ENCODE measurements at regions not wholly inside any gene's neighbourhood (a gene's known extent, or its start where the extent isn't known, plus 50 kb on each side); places are given as distances from the start of the nearest gene placed in this dataset.

DNA sequence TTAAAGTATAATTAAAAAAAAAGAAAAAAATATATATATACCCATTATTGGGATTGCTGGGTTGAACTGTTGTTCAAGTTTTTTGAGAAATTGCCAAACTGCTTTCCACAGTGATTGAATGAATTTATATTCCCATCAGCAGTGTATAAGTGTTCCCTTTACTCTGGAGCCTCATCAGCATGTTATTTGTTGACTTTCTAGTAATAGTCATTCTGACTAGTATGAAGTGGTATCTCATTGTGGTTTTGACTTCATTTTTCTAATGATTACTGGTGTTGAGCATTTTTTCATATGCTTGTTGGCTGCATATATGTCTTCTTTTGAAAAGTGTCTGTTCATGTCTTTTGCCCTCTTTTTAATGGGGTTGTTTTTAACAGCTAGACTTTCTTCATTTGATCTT lies 1260.8 kb upstream of the GJE1 start:
- Histone ChIP-seq H3K4me3 (no peak overlapping the region), H3K4me1 (0 out of 2 replicates have a peak, but pooled peaks cover 2% of the 10 kb centered on the region), H3K9me3 (no peaks in the 10 kb centered on the region), H3K36me3 (replicated peaks) (no peaks in the 10 kb centered on the region), H3K27me3 (ENCODE audit: low read depth) (no peaks in the 10 kb centered on the region)
- in situ Hi-C loops (cut with MboI; ENCODE audit: low sequenced_read_pairs) = no loop called here
- DNase-seq (ENCODE audit: low spot score in 2 of 2) = no peak

DNA sequence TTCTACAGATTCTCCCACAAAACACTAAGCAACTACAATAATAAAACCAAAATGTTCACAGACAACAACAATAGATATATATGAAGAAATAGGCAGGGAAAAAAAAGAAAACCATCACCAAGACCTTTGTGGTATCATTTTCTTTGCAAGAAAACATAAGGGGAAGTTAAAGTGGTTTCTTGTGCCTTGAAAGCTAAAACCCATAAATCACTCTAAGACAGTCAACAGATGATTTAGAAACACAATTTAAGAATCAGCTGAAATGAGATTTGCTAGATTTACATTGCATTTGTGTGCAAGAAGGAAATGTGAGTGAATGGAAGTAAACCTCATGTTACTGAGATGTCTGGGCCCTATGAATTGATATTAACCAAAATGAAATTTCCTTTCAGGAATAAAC lies 1265.4 kb upstream of the GJE1 start:
- no peak overlapping the region for H3K4me3 ChIP-seq
- no peak for DNase-seq (ENCODE audit: low spot score in 2 of 2)
- in situ Hi-C loops (cut with MboI; ENCODE audit: low sequenced_read_pairs) = no loop called here
- H3K9me3 ChIP-seq = no peaks in the 10 kb centered on the region
- no peaks in the 10 kb centered on the region for H3K27me3 ChIP-seq (ENCODE audit: low read depth)
- H3K4me1 ChIP-seq = no peaks in the 10 kb centered on the region
- no peaks in the 10 kb centered on the region for H3K36me3 ChIP-seq (replicated peaks)

DNA sequence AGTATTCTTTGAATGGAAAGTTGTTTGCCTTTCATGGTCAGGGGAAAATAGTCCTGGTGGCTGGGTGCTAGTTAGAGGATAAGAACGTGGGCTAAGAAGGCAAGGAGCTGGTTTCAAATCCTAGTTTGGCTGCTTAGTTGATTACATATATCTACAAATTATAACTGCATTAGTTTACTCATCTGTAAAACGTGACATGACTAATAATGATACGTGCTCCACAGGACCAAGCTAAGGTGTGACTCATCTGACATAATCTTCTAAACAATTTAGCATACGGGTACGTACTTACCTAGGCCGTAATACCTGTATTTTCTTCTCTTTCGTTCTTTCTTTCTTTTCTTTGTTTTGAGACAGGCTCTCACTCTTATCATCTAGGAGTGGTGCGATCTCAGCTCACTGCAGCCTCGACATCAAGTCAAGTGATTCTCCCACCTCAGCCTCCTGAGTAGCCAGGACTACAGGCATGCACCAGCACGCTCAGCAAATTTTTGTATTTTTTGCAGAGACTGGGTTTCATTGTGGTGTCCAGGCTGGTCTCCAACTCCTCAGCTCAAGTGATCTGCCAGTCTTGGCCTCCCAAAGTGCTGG lies 1274.2 kb upstream of the GJE1 start:
- Histone ChIP-seq H3K27me3 (ENCODE audit: low read depth) (no peaks in the 10 kb centered on the region), H3K36me3 (replicated peaks) (no peaks in the 10 kb centered on the region), H3K4me1 (no peaks in the 10 kb centered on the region), H3K9me3 (no peaks in the 10 kb centered on the region), H3K4me3 (no peak overlapping the region)
- no peak for DNase-seq (ENCODE audit: low spot score in 2 of 2)
- in situ Hi-C loops (cut with MboI; ENCODE audit: low sequenced_read_pairs) = no loop called here

DNA sequence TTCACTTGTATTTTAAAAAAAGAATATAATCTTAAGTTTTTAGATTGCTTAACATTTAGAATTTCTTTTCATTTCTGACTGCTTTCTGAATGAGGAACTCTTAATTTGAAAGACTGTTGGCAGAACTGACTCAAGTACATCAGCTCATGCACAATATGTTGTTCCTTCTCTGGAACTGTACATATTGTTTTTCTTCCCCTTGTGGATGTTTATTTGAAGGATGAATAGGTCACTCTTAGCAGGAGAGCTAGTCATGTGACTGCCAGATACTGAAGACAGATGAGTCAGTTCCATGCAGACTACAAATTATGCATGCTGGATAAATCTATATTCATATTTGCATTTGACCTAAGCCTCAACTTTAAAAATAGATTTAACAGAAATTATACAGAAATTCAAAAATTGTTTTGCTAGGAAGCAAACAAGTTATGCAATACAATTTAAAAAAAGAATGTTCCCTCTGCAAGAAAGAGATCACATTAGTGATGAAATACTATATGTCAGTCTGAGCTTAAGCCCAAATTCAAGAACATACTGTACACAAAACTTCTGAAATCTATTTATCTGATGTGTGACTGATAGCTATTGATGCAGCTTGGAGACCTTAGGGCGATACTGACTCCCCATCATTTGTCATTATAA lies 1274.9 kb upstream of the GJE1 start:
- no peaks in the 10 kb centered on the region for H3K27me3 ChIP-seq (ENCODE audit: low read depth)
- no peaks in the 10 kb centered on the region for H3K36me3 ChIP-seq (replicated peaks)
- no peaks in the 10 kb centered on the region for H3K9me3 ChIP-seq
- no peak overlapping the region for H3K4me3 ChIP-seq
- DNase-seq (ENCODE audit: low spot score in 2 of 2) = no peak
- H3K4me1 ChIP-seq = no peaks in the 10 kb centered on the region
- in situ Hi-C loops (cut with MboI; ENCODE audit: low sequenced_read_pairs) = no loop called here

DNA sequence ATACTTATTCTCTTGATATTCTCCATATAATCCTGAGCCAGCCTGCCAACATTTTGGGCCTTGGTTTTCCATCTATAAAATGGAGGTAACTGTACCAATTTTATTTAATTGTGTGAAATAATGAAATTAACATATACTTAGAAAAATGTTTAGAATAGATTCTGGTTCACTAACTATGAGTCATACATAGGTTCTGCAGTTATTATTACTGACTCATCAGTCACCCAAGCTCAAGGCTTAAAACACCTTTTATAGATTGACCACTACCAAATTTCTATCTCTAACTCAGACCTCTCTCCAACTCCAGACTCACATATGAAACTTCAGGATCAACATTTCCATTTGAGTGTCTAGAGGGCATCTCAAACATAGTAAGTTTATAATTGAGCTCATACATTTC lies 1277.2 kb upstream of the GJE1 start:
- H3K27me3 ChIP-seq (ENCODE audit: low read depth) = no peaks in the 10 kb centered on the region
- no peaks in the 10 kb centered on the region for H3K36me3 ChIP-seq (replicated peaks)
- no peaks in the 10 kb centered on the region for H3K4me1 ChIP-seq
- in situ Hi-C loops (cut with MboI; ENCODE audit: low sequenced_read_pairs) = no loop called here
- H3K9me3 ChIP-seq = no peaks in the 10 kb centered on the region
- no peak overlapping the region for H3K4me3 ChIP-seq
- DNase-seq (ENCODE audit: low spot score in 2 of 2) = no peak

DNA sequence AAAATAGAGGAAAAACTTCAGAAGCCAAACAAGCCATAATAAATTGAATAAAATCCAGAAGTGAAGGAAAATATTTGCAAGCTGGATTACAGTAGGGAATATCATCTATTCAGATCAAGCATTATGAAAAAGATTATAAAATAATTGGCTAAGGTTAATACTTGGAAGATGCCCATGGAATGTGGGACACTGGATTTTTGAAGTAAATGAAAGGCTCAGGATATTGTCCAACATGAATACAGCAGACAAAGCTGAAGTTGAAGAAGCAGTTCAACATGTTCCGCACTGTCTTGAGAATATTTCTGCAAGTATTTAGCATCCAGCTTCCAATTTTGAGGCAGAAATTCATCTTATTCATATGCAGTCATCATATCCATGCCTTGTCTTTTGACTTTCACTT lies 1278.4 kb upstream of the GJE1 start:
- no peak overlapping the region for H3K4me3 ChIP-seq
- no peaks in the 10 kb centered on the region for H3K9me3 ChIP-seq
- in situ Hi-C loops (cut with MboI; ENCODE audit: low sequenced_read_pairs) = no loop called here
- no peaks in the 10 kb centered on the region for H3K4me1 ChIP-seq
- no peak for DNase-seq (ENCODE audit: low spot score in 2 of 2)
- no peaks in the 10 kb centered on the region for H3K27me3 ChIP-seq (ENCODE audit: low read depth)
- H3K36me3 ChIP-seq (replicated peaks) = no peaks in the 10 kb centered on the region

DNA sequence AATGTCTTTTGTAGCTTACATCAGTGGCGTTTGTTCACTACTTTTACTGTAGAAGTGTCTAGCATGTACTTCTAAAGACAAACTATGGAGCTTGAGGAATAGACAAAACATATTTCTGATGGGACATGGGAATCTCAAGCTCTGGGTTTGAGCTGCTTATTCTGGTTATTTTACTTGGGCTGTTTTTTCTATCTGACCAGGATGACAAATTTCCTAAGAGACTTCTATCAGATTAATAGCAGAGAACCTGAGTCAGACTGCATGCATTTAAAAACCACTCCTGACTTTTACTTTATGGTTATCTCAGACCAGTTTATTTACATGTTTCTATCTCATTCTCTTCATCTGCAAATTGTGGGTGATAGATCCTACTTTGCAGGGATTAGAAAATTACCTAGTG lies 1282.3 kb upstream of the GJE1 start:
- no peak for DNase-seq (ENCODE audit: low spot score in 2 of 2)
- H3K4me3 ChIP-seq = no peak overlapping the region
- H3K4me1 ChIP-seq = no peaks in the 10 kb centered on the region
- no peaks in the 10 kb centered on the region for H3K27me3 ChIP-seq (ENCODE audit: low read depth)
- in situ Hi-C loops (cut with MboI; ENCODE audit: low sequenced_read_pairs) = no loop called here
- H3K9me3 ChIP-seq = no peaks in the 10 kb centered on the region
- 0 out of 2 replicates have a peak, but pooled peaks cover 4% of the 10 kb centered on the region for H3K36me3 ChIP-seq (replicated peaks)

DNA sequence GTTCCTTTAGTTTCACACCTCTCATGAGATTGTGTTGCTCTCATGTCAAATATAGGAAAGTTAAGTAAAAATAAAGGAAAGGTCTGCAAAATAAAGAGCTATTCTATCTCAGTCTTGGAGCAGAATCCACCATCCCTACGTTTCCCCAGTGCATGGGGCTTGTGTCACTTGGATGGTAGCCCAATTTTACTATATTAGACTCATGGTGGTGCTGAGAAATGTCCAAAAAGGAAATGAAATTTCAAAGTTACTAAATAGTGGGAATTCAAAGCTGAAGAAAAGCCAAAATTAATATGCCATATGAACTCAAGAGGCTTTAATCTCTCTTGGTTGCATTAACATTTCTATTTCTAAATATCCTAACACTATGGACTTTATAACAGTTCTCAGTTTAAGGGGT lies 1283.3 kb upstream of the GJE1 start:
- in situ Hi-C loops (cut with MboI; ENCODE audit: low sequenced_read_pairs) = no loop called here
- no peaks in the 10 kb centered on the region for H3K4me1 ChIP-seq
- no peak overlapping the region for H3K4me3 ChIP-seq
- no peak for DNase-seq (ENCODE audit: low spot score in 2 of 2)
- no peaks in the 10 kb centered on the region for H3K9me3 ChIP-seq
- no peaks in the 10 kb centered on the region for H3K27me3 ChIP-seq (ENCODE audit: low read depth)
- H3K36me3 ChIP-seq (replicated peaks) = 0 out of 2 replicates have a peak, but pooled peaks cover 4% of the 10 kb centered on the region

DNA sequence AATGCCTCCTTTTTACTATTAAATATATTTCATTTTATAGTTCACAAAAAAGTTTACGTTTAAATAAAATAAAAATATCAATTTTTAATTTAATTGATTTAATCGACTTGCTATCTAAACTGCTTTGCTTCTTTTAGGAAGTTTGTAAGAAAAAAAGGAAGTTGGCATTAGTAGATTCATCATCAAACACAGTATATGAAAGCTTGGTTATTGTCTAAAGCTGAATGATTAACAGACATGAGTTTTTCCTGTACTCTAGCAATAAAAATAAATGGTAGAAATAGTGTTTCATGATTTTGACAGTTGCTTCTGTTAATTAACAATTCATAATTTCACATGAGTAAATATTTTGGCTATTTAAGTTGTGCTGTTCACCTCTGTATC lies 1285.5 kb upstream of the GJE1 start:
- Histone ChIP-seq H3K4me1 (no peaks in the 10 kb centered on the region), H3K4me3 (no peak overlapping the region), H3K36me3 (replicated peaks) (0 out of 2 replicates have a peak, but pooled peaks cover 4% of the 10 kb centered on the region), H3K27me3 (ENCODE audit: low read depth) (no peaks in the 10 kb centered on the region), H3K9me3 (no peaks in the 10 kb centered on the region)
- no peak for DNase-seq (ENCODE audit: low spot score in 2 of 2)
- in situ Hi-C loops (cut with MboI; ENCODE audit: low sequenced_read_pairs) = no loop called here

DNA sequence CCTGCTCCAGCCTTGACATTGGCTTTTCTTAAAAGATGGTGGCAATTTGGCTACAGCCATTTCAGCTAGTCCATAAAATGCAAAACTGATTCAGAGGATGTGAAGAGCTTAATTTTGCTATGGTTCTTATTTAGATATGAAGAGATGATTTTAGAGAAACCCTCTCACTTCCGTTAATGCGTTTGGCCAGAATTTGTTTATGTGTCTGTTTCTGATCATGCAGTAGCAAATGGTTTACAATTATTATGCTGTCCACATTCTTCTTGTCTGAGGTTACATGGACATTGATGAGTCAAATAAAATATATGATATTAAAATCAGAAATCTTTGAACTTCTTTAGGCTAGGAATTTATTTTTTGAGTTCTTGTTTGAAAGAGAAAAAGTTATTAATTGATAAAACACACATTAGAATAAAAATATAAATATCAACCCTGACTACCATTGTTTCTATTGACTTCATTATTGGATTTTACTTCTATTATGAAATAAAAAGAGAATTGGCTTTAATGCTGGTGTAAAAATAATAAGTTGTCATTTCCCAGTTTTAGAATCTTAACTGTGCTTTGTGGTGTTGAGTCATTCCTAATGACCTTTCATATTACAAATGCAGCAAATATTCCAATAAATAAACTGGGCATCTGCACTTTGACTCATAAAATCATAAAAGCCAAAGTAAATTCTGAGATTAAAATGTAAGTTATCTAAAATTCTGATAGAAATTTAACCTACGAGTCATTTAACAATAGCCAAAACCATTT lies 1286.0 kb upstream of the GJE1 start:
- no peak for DNase-seq (ENCODE audit: low spot score in 2 of 2)
- Histone ChIP-seq H3K27me3 (ENCODE audit: low read depth) (no peaks in the 10 kb centered on the region), H3K4me3 (no peak overlapping the region), H3K4me1 (no peaks in the 10 kb centered on the region), H3K9me3 (no peaks in the 10 kb centered on the region), H3K36me3 (replicated peaks) (0 out of 2 replicates have a peak, but pooled peaks cover 4% of the 10 kb centered on the region)
- in situ Hi-C loops (cut with MboI; ENCODE audit: low sequenced_read_pairs) = no loop called here

DNA sequence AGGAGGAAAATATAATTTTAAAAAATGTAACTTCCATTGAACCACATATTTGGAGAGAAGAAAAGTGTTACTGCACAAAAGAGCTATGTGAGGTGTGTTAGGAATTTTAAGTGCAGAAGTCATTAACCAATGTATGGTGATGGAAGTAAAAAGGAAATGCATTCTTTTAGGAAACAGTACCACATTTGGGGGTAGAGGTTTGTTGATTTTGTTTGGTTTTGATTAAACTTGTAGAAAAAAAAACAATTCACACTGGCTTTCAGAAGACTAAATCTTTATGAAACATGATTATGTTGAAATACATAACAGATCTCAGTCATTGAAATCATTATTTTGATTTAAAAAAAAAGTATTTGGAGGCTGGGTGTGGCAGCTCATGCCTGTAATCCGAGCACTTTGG lies 1287.0 kb upstream of the GJE1 start:
- Histone ChIP-seq H3K4me1 (no peaks in the 10 kb centered on the region), H3K27me3 (ENCODE audit: low read depth) (no peaks in the 10 kb centered on the region; the same call in 1 of the 2 replicates), H3K4me3 (no peak overlapping the region), H3K36me3 (replicated peaks) (0 out of 2 replicates have a peak, but pooled peaks cover 4% of the 10 kb centered on the region), H3K9me3 (no peaks in the 10 kb centered on the region)
- DNase-seq (ENCODE audit: low spot score in 2 of 2) = no peak
- in situ Hi-C loops (cut with MboI; ENCODE audit: low sequenced_read_pairs) = no loop called here

DNA sequence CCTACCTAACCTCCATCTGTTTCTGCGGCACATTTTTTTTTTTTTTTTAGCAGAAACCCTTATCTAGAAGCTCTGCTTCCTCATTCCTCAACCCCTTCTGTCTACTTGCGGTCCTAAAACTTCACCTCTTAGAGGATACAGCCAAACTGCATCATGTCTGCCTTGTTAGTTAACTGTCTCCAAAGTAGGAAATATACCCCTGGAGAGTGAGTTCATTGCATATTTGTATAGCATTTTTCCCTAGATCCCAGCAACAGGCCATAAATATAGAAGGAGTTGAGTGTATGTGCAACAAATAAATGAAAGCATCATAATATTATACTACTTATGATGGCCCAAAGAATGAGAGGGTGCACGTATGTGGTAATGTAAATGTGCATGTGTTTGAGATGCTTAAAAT lies 1288.6 kb upstream of the GJE1 start:
- no peaks in the 10 kb centered on the region; the same call in 1 of the 2 replicates for H3K27me3 ChIP-seq (ENCODE audit: low read depth)
- no peak overlapping the region for H3K4me3 ChIP-seq
- 0 out of 2 replicates have a peak, but pooled peaks cover 4% of the 10 kb centered on the region for H3K36me3 ChIP-seq (replicated peaks)
- no peaks in the 10 kb centered on the region for H3K9me3 ChIP-seq
- H3K4me1 ChIP-seq = no peaks in the 10 kb centered on the region
- no peak for DNase-seq (ENCODE audit: low spot score in 2 of 2)
- in situ Hi-C loops (cut with MboI; ENCODE audit: low sequenced_read_pairs) = no loop called here

DNA sequence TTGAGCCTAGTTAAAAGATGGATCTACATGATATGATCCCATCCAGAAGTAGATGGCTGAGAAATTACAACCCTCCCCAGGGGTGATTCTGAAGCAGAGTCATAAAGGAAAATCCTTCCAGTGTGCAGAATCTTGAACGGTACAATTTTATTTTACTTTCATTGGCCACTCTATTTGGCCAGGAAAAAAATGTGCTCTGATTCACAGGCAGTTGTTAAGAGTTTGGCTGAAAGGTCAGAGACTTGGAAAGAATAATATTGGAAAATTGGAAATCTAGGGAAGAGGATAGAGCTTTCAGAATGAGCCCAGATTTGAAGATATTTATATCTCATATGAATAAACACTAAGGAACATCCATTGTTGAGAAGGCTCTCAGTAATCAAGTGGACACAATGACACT lies 1299.3 kb upstream of the GJE1 start:
- Histone ChIP-seq H3K36me3 (replicated peaks) (no peaks in the 10 kb centered on the region), H3K4me1 (no peaks in the 10 kb centered on the region), H3K27me3 (ENCODE audit: low read depth) (no peaks in the 10 kb centered on the region), H3K9me3 (no peaks in the 10 kb centered on the region), H3K4me3 (no peak overlapping the region)
- DNase-seq (ENCODE audit: low spot score in 2 of 2) = no peak
- in situ Hi-C loops (cut with MboI; ENCODE audit: low sequenced_read_pairs) = no loop called here

DNA sequence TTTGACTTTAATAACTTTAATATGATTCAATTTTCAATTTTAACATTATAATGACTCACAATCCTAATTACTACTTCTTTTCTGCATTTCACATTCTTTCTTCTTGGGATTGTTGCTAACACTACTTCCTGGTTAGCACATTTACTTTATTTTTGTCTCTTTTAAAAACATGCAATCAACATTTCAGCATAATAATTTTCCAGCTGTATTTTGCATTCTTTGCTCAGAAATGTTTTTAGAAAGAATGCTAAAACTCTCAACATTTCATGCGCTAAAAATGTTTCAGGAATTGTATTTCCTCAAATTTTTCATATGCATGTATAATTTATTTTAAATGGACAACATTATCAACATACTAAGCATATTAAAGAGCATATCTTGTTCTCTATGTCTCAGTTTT lies 1302.1 kb upstream of the GJE1 start:
- no peaks in the 10 kb centered on the region for H3K9me3 ChIP-seq
- no peaks in the 10 kb centered on the region for H3K4me1 ChIP-seq
- no peaks in the 10 kb centered on the region for H3K36me3 ChIP-seq (replicated peaks)
- DNase-seq (ENCODE audit: low spot score in 2 of 2) = no peak
- H3K4me3 ChIP-seq = no peak overlapping the region
- in situ Hi-C loops (cut with MboI; ENCODE audit: low sequenced_read_pairs) = no loop called here
- no peaks in the 10 kb centered on the region for H3K27me3 ChIP-seq (ENCODE audit: low read depth)
